ENCODE measurements at regions not wholly inside any gene's neighbourhood (a gene's known extent, or its start where the extent isn't known, plus 50 kb on each side); places are given as distances from the start of the nearest gene placed in this dataset.

GRCh38 chr18:27621236-27621890 is 436.3 kb upstream of the CHST9 start:
- DNase-seq: no peak

DNA sequence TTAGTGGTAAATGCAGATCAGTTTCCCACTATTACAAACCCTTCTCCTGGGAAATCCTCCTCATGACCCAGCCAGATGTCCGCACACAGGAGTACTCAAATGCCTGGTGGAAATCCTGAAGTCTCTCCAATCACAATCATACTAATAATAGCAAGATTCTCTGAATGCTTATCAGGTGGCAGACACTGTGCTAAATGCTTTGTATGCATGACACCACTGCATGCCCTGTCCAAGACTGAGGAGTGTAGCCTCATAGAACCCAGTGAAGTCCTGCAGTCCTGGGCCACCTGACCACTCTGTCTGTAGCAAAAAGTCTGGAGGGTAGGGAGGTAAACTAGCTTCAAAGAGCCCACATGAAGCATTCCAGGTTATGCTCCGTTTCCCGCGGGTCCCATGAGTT is 434.8 kb upstream of the CHST9 start:
- DNase-seq: no peak

DNA sequence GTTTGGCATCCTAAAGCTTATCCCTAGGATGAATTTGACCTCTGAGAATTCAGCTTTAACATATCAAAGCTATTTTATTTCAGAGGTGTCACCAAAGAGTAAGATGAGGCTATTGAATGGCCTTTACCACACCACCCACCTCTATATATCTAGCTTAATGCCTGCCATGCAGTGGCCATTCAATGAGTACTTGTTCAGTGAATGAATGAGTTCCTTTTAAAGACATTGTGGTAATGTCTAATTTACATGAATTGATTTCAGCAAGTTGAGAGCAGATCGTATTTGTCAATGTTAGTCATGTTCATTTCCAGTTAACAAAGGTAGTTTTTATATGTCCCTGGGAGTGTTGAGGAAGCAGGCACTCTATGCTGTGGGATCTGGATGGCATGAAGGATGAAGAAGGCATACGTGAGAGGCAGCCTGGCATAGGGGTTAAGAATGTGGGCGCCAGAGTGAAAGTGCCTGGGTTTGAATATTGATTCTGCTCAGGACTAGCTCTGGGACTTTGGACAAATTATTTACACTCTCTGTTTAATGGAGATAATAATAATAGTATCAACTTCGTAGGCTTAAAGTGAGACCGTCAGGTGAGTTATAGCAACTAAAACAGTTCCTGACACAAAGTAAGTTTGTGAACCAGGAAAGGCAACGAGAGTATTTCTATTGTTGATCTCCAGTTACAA is 434.1 kb upstream of the CHST9 start:
- DNase-seq: no peak

DNA sequence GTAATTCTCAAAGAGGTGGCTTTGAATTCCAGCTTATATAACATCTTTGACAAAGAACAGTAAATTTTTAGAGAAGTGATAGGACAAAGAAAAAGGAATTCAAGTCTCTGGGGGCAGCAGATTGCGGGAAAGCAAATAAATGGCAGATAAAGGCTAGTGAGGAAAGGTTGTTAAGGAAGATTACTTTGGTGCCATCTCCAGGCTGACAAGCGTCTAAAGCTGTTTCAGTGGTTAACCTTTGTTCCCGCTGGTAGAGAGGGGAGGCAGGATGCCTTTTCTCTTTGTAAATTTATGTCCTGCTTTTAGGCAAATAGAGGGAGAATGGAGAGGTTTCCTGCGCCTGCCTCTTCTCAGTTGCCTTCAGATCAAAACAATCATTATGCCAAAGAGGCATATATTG is 431.2 kb upstream of the CHST9 start:
- no peak for DNase-seq

GRCh38 chr18:27614951-27615844 is 430.1 kb upstream of the CHST9 start:
- no peak for DNase-seq

DNA sequence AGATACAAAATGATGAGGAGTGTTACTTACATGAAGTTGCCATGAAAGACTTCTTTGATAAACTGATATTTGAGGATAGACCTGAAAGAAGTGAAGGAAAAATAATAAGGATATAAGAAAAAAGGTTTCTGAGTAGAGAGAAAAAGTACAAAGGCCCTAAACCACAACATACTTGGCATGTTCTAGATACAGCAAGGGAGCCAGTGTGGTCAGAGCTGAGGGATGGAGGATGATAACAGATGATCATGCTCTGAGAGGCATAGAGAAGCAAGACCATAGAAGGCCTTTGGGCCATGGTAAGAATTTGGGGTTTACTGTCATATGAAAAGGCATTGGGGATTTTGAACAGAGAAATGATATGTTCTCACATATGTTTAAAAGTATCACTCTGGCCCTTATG is 424.1 kb upstream of the CHST9 start:
- DNase-seq: peak; percentile 2

DNA sequence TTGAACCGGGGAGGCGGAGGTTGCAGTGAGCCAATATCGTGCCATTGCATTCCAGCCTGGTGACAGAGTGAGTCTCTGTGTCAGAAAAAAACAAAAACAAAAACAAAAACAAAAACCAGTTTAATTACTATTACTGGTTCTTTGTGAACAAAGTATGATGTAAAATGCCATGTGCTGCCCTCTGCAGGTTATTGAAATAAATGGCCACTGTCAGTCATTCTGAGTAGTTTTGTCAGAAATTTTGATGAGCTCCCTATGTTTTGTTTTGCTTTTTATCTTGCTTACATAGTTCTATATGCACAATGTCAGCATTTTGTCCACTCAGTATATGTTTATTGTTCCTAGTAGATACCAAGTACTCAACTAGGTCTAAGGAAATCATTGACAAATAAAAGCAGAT is 423.6 kb upstream of the CHST9 start:
- no peak for DNase-seq

- no peak for DNase-seq
Observed at GRCh38 chr18:27608174-27608573, 423.1 kb upstream of the CHST9 start.

- DNase-seq: no peak
Observed at GRCh38 chr18:27606741-27607140, 421.6 kb upstream of the CHST9 start.

GRCh38 chr18:27605107-27605834 is 420.2 kb upstream of the CHST9 start:
- peak; percentile 78 for DNase-seq

- peak; percentile 5 for DNase-seq
Observed at GRCh38 chr18:27604583-27604982, 419.5 kb upstream of the CHST9 start.

DNA sequence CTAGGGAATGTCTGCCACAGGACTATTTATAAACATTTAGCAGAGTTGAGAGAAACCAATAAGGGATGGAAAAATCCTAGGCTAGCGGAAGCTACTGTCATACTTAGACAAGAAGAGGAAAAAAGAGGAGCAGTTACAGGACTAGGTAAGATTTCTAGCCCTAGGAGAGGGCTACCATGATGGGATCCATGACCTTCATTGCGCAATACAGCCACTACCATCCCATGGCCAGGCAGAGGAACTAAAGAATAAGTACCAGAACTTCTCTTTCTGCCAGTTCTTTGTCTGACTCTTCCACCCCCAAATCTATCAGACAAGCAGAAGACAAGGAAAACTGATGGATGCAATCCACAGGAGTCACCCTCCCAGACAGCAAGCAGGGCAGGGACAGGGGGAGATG is 417.0 kb upstream of the CHST9 start:
- no peak for DNase-seq

- no peak for DNase-seq
Observed at GRCh38 chr18:27600245-27600644, 415.1 kb upstream of the CHST9 start.

DNA sequence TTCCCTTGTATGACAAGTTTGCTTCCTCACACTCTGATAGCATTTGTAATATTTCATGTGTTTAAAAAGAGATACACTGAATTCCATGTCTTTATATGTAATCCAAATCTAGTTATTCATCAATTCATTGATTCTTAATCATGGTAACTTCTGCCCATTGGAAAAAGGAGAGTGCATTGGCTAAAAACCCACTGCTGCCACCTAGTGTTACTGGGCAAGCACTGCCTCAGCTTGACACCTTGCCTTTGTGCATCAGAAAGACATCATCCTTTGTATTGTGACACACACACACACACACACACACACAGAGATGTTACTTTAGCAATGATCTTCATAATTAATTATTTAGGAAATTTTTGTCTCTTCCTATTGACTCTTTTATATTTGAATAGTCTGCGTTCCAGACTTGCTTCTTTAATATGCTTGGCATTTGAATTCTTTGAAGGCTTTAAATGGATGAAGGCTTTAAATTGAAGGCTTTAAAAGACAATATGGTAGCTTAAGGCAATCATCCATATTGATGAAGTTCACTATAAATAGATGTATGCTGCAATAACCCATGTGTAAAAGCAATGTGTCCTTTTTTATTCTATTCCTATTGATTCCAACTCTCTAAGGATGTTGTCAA is 414.2 kb upstream of the CHST9 start:
- DNase-seq: peak; percentile 40

GRCh38 chr18:27595113-27595838 is 410.2 kb upstream of the CHST9 start:
- DNase-seq: no peak

- DNase-seq: no peak
Observed at GRCh38 chr18:27585602-27586173, 400.6 kb upstream of the CHST9 start.

DNA sequence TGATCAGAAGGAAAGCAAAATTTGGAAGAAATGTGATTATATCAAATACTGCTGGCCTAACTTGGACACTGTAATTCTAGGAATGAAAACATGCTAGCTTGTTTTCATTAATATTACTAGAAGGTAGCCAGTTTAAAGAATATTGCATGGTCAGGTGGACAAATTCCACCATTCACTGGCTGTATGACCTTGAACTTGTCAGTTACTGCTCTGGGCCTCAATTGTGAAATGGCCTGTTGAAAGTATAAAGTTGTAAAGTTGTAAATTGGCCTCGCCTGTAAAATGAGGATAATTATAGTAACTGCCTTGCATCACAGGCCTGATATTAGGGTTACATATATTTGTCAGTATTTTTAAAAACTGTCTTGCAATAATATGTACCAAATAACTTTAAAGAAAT is 398.4 kb upstream of the CHST9 start:
- no peak for DNase-seq

DNA sequence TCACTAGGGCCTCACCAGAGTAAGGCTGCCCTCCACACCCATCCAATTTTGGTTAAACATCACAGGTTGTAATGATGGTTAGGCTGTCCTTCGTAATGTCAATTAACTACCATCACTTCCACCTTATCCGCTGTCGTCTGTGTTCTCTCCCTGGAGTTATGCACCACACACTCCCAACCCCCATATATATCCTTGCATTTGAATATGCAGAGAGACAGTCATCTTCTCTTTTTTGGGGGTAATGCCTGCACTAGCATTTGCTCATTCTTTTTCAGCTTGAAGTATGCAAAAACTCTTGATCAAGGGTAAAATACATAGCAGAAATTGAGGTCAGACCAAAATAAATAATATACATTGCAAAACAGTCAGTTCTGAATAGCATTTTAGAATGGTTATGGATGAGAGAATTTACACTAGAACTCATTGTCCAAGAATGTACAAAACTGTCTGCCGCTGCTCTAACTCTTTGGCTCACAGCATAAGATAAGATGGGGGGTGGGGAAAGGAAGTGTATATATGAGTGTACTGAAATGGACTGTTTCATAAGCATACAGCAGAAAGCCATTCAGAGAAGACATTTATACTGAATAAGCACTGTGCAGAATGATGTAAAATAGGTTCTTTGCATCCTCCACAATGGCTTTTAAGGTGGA is 397.8 kb upstream of the CHST9 start:
- peak; percentile 44 for DNase-seq

DNA sequence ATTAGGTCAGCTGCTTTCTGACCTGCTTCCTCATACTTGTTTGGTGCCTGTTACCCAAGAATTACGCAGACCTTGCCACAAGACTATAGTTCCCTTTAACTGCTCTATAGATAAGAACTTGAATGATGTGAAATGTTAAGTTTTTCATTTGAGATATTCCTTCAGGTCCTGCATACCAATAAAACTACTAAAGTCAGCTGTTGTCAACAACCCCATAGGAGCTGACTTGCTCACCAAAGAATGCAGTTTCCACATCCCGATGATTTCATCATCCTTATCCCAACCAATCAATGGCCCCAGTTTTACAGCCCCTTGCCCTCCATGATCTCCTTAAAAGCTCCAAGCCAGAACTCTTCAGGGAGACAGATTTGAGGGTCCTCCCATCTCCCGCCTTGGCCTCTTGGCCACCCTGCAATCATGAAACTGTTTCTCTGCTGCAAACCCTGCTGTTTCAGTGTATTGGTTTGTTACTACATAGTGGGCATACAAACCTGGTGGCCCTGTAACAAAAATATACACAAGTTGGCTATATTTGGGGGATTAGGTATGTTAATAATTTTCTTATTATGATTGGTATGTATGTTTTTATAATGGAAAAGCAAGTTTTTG is 396.3 kb upstream of the CHST9 start:
- peak; percentile 3 for DNase-seq

DNA sequence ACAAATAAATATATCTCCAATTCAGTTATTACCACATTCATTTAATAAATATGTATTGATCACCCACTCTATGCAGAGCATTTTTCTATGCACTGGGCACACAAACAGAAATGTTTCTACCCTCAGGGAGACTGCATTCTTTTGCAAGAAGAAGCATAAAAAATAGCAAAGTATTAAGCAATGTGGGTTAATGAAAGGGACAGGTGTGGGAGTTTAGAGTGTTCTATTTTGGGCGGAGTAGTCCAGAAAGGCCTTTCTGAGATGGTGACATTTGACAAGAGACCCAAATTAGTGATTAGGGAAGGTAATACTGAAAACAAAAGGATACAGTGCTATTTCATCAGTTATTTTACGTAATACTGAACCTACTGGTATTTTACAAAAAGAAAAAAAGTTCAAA is 394.3 kb upstream of the CHST9 start:
- DNase-seq: no peak
